A673 (cell line): ENCODE measurements at regions not wholly inside any gene's neighbourhood (a gene's known extent, or its start where the extent isn't known, plus 50 kb on each side); places are given as distances from the start of the nearest gene placed in this dataset.
A peak's percentile ranks its signal among the peaks of the same experiment; 100 is the strongest.

ENCODE experiments used
- BruUV-seq: library from RNA; stranded (reverse); fragments of 400-500 nt; replicated peaks from 2 replicates; lab custom pipeline; 2021; lab: Mats Ljungman, UMichigan
- CTCF ChIA-PET: fragments of 300-600 bp; sonication (Branson Sonifier 250); formaldehyde crosslinking; loops from one replicate; lab custom pipeline; 2022; ENCODE audit warnings: antibody characterized with exemption; lab: Charles Lee
- POLR2A ChIA-PET: fragments of 300-600 bp; sonication (Branson Sonifier 250); formaldehyde crosslinking; loops from one replicate; lab custom pipeline; 2022; ENCODE audit warnings: antibody characterized with exemption; ENCODE audit not compliant: low non-redundant PET; lab: Charles Lee
- DNase-seq: peaks from one replicate; pipeline ENCODE4 v3.0.0-alpha.2; 2015; ENCODE audit warnings: low spot score
- H3K27ac ChIP-seq: fragments of 200-600 bp; sonication (generic); 2 replicates; pipeline ENCODE4 v1.5.1; 2016; ENCODE audit warnings: mixed run types, low read depth, mild to moderate bottlenecking, mixed read lengths, antibody characterized with exemption, low read length; ENCODE audit not compliant: poor library complexity, severe bottlenecking
- H3K27me3 ChIP-seq: fragments of 200-600 bp; sonication (generic); replicated peaks from 2 replicates; pipeline ENCODE4 v1.6.1; 2017; ENCODE audit warnings: mixed run types, low read depth, mild to moderate bottlenecking, mixed read lengths, antibody characterized with exemption, low read length; ENCODE audit not compliant: insufficient read depth, poor library complexity
- H3K36me3 ChIP-seq: fragments of 200-600 bp; sonication (generic); 2 replicates; pipeline ENCODE4 v1.6.1; 2016; ENCODE audit warnings: mixed run types, mild to moderate bottlenecking, mixed read lengths, antibody characterized with exemption, low read length; ENCODE audit not compliant: insufficient read depth, poor library complexity, severe bottlenecking
- H3K4me1 ChIP-seq: fragments of 200-600 bp; sonication (generic); 2 replicates; pipeline ENCODE4 v1.6.1; 2017; ENCODE audit warnings: mixed run types, mild to moderate bottlenecking, mixed read lengths, antibody characterized with exemption, low read length; ENCODE audit not compliant: insufficient read depth, poor library complexity, severe bottlenecking
- H3K4me3 ChIP-seq: fragments of 200-600 bp; sonication (generic); 2 replicates; pipeline ENCODE4 v1.5.1; 2016; ENCODE audit warnings: low read depth, mixed run types, mild to moderate bottlenecking, mixed read lengths, low read length; ENCODE audit not compliant: poor library complexity, severe bottlenecking
- H3K9me3 ChIP-seq: fragments of 200-600 bp; sonication (generic); 2 replicates; pipeline ENCODE4 v1.6.1; 2016; ENCODE audit warnings: mixed run types, low read depth, mild to moderate bottlenecking, mixed read lengths, antibody characterized with exemption, low read length; ENCODE audit not compliant: poor library complexity, severe bottlenecking
- EZH2 ChIP-seq: fragments of 200-600 bp; sonication (generic); IDR thresholded peaks from 2 replicates; pipeline ENCODE4 v1.6.1; 2017; ENCODE audit warnings: borderline replicate concordance, low read depth, mild to moderate bottlenecking, mixed read lengths, antibody characterized with exemption, low read length; ENCODE audit not compliant: poor library complexity, severe bottlenecking
- intact Hi-C: fragments of 100-400 bp; cut with micrococcal nuclease; formaldehyde crosslinking; loops from one replicate; pipeline ENCODE4 v1.10.0; 2022; ENCODE audit not compliant: unreplicated experiment
- TF ChIP-seq, protein P1 (sequence below): fragments of 300-800, 200-600 bp; sonication (generic); conservative IDR thresholded peaks from 2 replicates; pipeline ENCODE4 v1.5.1; 2017; ENCODE audit warnings: low read depth, mild to moderate bottlenecking, antibody characterized with exemption, low read length, moderate library complexity, mixed read lengths

- ChIA-PET CTCF (no interaction called here), POLR2A (no interaction called here)
- BruUV-seq: no TSS peak
- no peaks in the 10 kb centered on the region for H3K4me1 ChIP-seq
- H3K27me3 ChIP-seq: peaks cover 14% of the 10 kb centered on the region
- no peaks in the 10 kb centered on the region for H3K36me3 ChIP-seq
- intact Hi-C loops: no loop called here
- peaks cover 9% of the 10 kb centered on the region for H3K9me3 ChIP-seq
- no peak overlapping the region for H3K27ac ChIP-seq
- no peak overlapping the region for H3K4me3 ChIP-seq
- DNase-seq: no peak
- TF ChIP-seq, protein P1, sequence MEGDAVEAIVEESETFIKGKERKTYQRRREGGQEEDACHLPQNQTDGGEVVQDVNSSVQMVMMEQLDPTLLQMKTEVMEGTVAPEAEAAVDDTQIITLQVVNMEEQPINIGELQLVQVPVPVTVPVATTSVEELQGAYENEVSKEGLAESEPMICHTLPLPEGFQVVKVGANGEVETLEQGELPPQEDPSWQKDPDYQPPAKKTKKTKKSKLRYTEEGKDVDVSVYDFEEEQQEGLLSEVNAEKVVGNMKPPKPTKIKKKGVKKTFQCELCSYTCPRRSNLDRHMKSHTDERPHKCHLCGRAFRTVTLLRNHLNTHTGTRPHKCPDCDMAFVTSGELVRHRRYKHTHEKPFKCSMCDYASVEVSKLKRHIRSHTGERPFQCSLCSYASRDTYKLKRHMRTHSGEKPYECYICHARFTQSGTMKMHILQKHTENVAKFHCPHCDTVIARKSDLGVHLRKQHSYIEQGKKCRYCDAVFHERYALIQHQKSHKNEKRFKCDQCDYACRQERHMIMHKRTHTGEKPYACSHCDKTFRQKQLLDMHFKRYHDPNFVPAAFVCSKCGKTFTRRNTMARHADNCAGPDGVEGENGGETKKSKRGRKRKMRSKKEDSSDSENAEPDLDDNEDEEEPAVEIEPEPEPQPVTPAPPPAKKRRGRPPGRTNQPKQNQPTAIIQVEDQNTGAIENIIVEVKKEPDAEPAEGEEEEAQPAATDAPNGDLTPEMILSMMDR: no peak
- TF ChIP-seq EZH2: no peak
These were observed 422.4 kb downstream of the PTPRU start for GRCh38 chr1:29658688-29659087.

DNA sequence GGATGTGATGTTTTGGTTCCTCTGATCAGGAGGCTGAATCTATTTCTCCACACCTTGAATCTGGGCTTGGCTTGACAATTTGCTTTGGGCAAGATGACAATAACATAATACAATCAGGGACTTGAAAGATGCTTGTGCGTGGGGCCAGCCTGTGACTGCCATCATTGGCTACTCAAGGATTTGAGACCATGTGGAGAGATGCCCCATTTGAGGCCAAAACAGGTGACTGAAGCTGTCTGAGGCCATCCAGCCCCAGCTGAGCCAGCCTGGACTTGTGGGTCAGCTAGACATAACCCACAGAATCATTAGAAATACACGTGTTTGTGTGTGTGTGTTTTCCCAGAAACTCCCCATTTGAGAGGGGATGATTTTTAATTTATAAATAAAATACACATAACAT lies 421.5 kb downstream of the PTPRU start:
- ChIA-PET CTCF (no interaction called here), POLR2A (no interaction called here)
- DNase-seq: no peak
- Histone ChIP-seq H3K27ac (no peak overlapping the region), H3K9me3 (peaks cover 9% of the 10 kb centered on the region), H3K4me3 (no peak overlapping the region), H3K36me3 (no peaks in the 10 kb centered on the region), H3K27me3 (peaks cover 9% of the 10 kb centered on the region), H3K4me1 (no peaks in the 10 kb centered on the region)
- intact Hi-C loops: no loop called here
- no TSS peak for BruUV-seq
- no peak for TF ChIP-seq EZH2
- TF ChIP-seq, protein P1: no peak

DNA sequence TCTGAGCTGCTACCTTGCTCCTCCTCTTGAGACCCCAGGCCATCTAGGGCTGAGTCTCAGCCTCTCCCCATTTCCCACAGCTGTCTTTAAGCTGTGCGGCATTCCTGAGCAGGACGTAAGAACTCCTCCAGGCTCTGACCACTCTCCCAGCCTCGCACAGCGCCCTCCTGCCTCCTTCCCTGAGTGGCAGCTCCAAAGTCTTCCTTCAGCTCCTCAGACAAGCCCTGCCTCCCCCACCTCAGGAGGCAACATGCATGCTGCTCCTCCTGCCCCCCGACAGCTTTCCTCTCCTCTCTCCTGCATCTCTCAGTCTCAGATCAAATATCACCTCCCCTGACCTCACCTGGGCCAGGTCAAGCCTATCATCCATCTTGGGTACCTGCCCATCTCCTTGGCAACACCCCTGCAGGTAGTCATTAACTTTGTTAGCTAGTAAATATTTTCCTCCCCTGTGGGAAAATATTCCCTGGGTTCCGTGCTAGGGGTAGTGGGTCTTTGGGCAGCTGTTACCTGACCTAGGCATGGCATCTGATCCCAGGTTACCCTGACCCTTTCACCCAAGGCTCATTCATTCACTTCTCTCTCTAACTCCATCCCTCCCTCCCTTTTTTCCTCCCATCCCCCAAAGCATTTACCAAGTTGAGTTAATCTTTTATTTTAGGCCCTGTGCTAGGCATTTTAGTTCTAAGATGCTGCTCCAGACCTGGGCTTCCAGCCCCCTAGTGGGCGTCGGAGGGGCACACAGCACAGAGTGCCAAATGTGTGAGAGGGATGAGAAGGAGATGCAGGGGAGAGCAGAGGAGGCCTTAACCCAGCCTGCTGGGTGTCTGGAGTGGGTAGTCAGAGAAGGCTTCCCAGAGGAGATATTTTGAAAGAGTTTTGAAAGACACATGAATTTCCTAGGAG lies 419.9 kb downstream of the PTPRU start:
- no TSS peak for BruUV-seq
- no peak overlapping the region for H3K27ac ChIP-seq
- no peak for TF ChIP-seq EZH2
- TF ChIP-seq, protein P1: peak; percentile 69
- intact Hi-C loops: no loop called here
- H3K36me3 ChIP-seq: no peaks in the 10 kb centered on the region
- H3K4me1 ChIP-seq: no peaks in the 10 kb centered on the region
- POLR2A ChIA-PET: no interaction called here
- CTCF ChIA-PET: no interaction called here
- peaks cover 9% of the 10 kb centered on the region for H3K27me3 ChIP-seq
- no peak overlapping the region for H3K4me3 ChIP-seq
- peak; percentile 45 for DNase-seq
- H3K9me3 ChIP-seq: peaks cover 9% of the 10 kb centered on the region
